Activated CD8-positive, alpha-beta T cell treated with anti-CD3 and anti-CD28 coated beads, Interleukin-2, amount 10 ng/mL, durations not matched to agents 7 days and 5 days (primary cell): ENCODE measurements at regions not wholly inside any gene's neighbourhood (a gene's known extent, or its start where the extent isn't known, plus 50 kb on each side); places are given as distances from the start of the nearest gene placed in this dataset.

Experiments
- ATAC-seq: fragments of 150-1000 bp; cut with Tn5 transposase; one replicate; pipeline ENCODE4 v1.10.0; 2021; ENCODE audit warnings: moderate library complexity
- CTCF ChIA-PET: fragments of 350-600 bp; sonication (Branson Sonifier 250); formaldehyde crosslinking; loops from one replicate; lab custom pipeline; 2021; ENCODE audit warnings: antibody characterized with exemption; lab: Charles Lee
- POLR2A ChIA-PET: fragments of 350-600 bp; sonication (Branson Sonifier 250); formaldehyde crosslinking; loops from one replicate; lab custom pipeline; 2021; ENCODE audit warnings: antibody characterized with exemption; lab: Charles Lee
- DNase-seq: peaks from one replicate; pipeline ENCODE4 v3.0.0-alpha.2; 2020
- H3K27ac Mint-ChIP-seq: one replicate; pipeline ENCODE4 v1.8.0; 2021; ENCODE audit warnings: mild to moderate bottlenecking, mixed read lengths
- H3K27me3 Mint-ChIP-seq: one replicate; pipeline ENCODE4 v1.8.0; 2021; ENCODE audit warnings: low read depth, mixed read lengths
- H3K36me3 Mint-ChIP-seq: one replicate; pipeline ENCODE4 v1.8.0; 2021; ENCODE audit warnings: low read depth, mixed read lengths
- H3K4me1 Mint-ChIP-seq: one replicate; pipeline ENCODE4 v1.8.0; 2021; ENCODE audit warnings: low read depth, mixed read lengths
- H3K4me3 Mint-ChIP-seq: one replicate; pipeline ENCODE4 v1.8.0; 2021; ENCODE audit warnings: mild to moderate bottlenecking, mixed read lengths
- H3K9me3 Mint-ChIP-seq: one replicate; pipeline ENCODE4 v1.8.0; 2022; ENCODE audit warnings: mixed read lengths; ENCODE audit not compliant: insufficient read depth

GRCh38 chr14:49492151-49492550 lies 94.0 kb downstream of the RPS29 start:
- Mint-ChIP-seq H3K27me3 (peaks cover 6% of the 10 kb centered on the region), H3K27ac (no peak overlapping the region), H3K4me3 (no peak overlapping the region), H3K36me3 (no peaks in the 10 kb centered on the region), H3K4me1 (no peaks in the 10 kb centered on the region), H3K9me3 (no peaks in the 10 kb centered on the region)
- ATAC-seq = no peak
- POLR2A ChIA-PET = no interaction called here
- CTCF ChIA-PET = no interaction called here
- no peak for DNase-seq

- H3K27me3 Mint-ChIP-seq = peaks cover 9% of the 10 kb centered on the region
- H3K27ac Mint-ChIP-seq = no peak overlapping the region
- H3K36me3 Mint-ChIP-seq = no peaks in the 10 kb centered on the region
- no peak overlapping the region for H3K4me3 Mint-ChIP-seq
- ChIA-PET CTCF (interaction anchor here (1.1 kb wide), 1 partner anchor 10 kb away, joined by 3 read pairs; no protein-coding TSS in a partner anchor), POLR2A (no interaction called here)
- H3K9me3 Mint-ChIP-seq = no peaks in the 10 kb centered on the region
- no peak for DNase-seq
- no peaks in the 10 kb centered on the region for H3K4me1 Mint-ChIP-seq
- ATAC-seq = no peak
Measured at GRCh38 chr14:49489341-49489740, 96.8 kb downstream of the RPS29 start.

- H3K9me3 Mint-ChIP-seq = no peaks in the 10 kb centered on the region
- CTCF ChIA-PET = no interaction called here
Measured at GRCh38 chr14:49487238-49487637, 98.9 kb downstream of the RPS29 start.

GRCh38 chr14:49485290-49485689 lies 100.9 kb downstream of the RPS29 start:
- DNase-seq (no peak), ATAC-seq (no peak)
- ChIA-PET CTCF (interaction anchor here (1.0 to 2.3 kb wide), 4 partner anchors 8 to 24 kb away, joined by 3 to 15 read pairs (median 4); no protein-coding TSS in a partner anchor), POLR2A (no interaction called here)
- H3K4me1 Mint-ChIP-seq = peaks cover 8% of the 10 kb centered on the region
- no peak overlapping the region for H3K4me3 Mint-ChIP-seq
- H3K27ac Mint-ChIP-seq = no peak overlapping the region
- peaks cover 10% of the 10 kb centered on the region for H3K27me3 Mint-ChIP-seq
- H3K36me3 Mint-ChIP-seq = no peaks in the 10 kb centered on the region
- H3K9me3 Mint-ChIP-seq = no peaks in the 10 kb centered on the region

More at GRCh38 chr14:49487238-49487637, 98.9 kb downstream of the RPS29 start:
- no peak overlapping the region for H3K27ac Mint-ChIP-seq
- no peak overlapping the region for H3K4me3 Mint-ChIP-seq
- DNase-seq (no peak), ATAC-seq (no peak)
- H3K36me3 Mint-ChIP-seq = no peaks in the 10 kb centered on the region
- peaks cover 10% of the 10 kb centered on the region for H3K27me3 Mint-ChIP-seq
- H3K4me1 Mint-ChIP-seq = peaks cover 8% of the 10 kb centered on the region
- POLR2A ChIA-PET = no interaction called here

- ATAC-seq (no peak), DNase-seq (no peak)
- ChIA-PET CTCF (interaction anchor here (1.0 to 2.3 kb wide), 3 partner anchors 14 to 22 kb away, joined by 4 to 15 read pairs (median 5); no protein-coding TSS in a partner anchor), POLR2A (no interaction called here)
- Mint-ChIP-seq H3K9me3 (no peaks in the 10 kb centered on the region), H3K4me3 (no peak overlapping the region), H3K27ac (no peak overlapping the region), H3K4me1 (peaks cover 8% of the 10 kb centered on the region), H3K36me3 (no peaks in the 10 kb centered on the region), H3K27me3 (peaks cover 10% of the 10 kb centered on the region)
Measured at GRCh38 chr14:49484180-49484579, 102.0 kb downstream of the RPS29 start.

- CTCF ChIA-PET = interaction anchor here (1.0 kb wide), 1 partner anchor 21 kb away, joined by 4 read pairs; no protein-coding TSS in a partner anchor
- Mint-ChIP-seq H3K27me3 (peaks cover 10% of the 10 kb centered on the region), H3K27ac (no peak overlapping the region), H3K36me3 (no peaks in the 10 kb centered on the region), H3K4me3 (no peak overlapping the region), H3K4me1 (peaks cover 8% of the 10 kb centered on the region), H3K9me3 (no peaks in the 10 kb centered on the region)
- DNase-seq (no peak), ATAC-seq (no peak)
- POLR2A ChIA-PET = no interaction called here
Measured at GRCh38 chr14:49483268-49483667, 102.9 kb downstream of the RPS29 start.

GRCh38 chr14:49480979-49481498 lies 105.1 kb downstream of the RPS29 start:
- H3K9me3 Mint-ChIP-seq = no peaks in the 10 kb centered on the region
- ChIA-PET CTCF (interaction anchor here (1.0 kb wide), 1 partner anchor 20 kb away, joined by 5 read pairs; no protein-coding TSS in a partner anchor), POLR2A (no interaction called here)
- peaks cover 10% of the 10 kb centered on the region for H3K27me3 Mint-ChIP-seq
- no peaks in the 10 kb centered on the region for H3K36me3 Mint-ChIP-seq
- ATAC-seq = no peak
- peaks cover 8% of the 10 kb centered on the region for H3K4me1 Mint-ChIP-seq
- no peak overlapping the region for H3K27ac Mint-ChIP-seq
- DNase-seq = no peak
- no peak overlapping the region for H3K4me3 Mint-ChIP-seq

- Mint-ChIP-seq H3K9me3 (no peaks in the 10 kb centered on the region), H3K36me3 (no peaks in the 10 kb centered on the region), H3K27me3 (peaks cover 7% of the 10 kb centered on the region), H3K4me1 (peaks cover 8% of the 10 kb centered on the region), H3K27ac (no peak overlapping the region), H3K4me3 (no peak overlapping the region)
- ChIA-PET POLR2A (no interaction called here), CTCF (interaction anchor here (1.0 kb wide), 1 partner anchor 19 kb away, joined by 5 read pairs; no protein-coding TSS in a partner anchor)
- ATAC-seq = no peak
- no peak for DNase-seq
Measured at GRCh38 chr14:49480053-49480760, 106.0 kb downstream of the RPS29 start.

- CTCF ChIA-PET = interaction anchor here (1.0 kb wide), 1 partner anchor 18 kb away, joined by 3 read pairs; no protein-coding TSS in a partner anchor
- H3K27me3 Mint-ChIP-seq = peaks cover 5% of the 10 kb centered on the region
- no peak for ATAC-seq
- no peak overlapping the region for H3K27ac Mint-ChIP-seq
- POLR2A ChIA-PET = no interaction called here
- H3K36me3 Mint-ChIP-seq = no peaks in the 10 kb centered on the region
- no peak for DNase-seq
- H3K9me3 Mint-ChIP-seq = no peaks in the 10 kb centered on the region
- no peak overlapping the region for H3K4me3 Mint-ChIP-seq
- H3K4me1 Mint-ChIP-seq = peaks cover 8% of the 10 kb centered on the region
Measured at GRCh38 chr14:49479432-49479831, 106.7 kb downstream of the RPS29 start.

GRCh38 chr14:49478784-49479183 lies 107.4 kb downstream of the RPS29 start:
- H3K27ac Mint-ChIP-seq = no peak overlapping the region
- H3K9me3 Mint-ChIP-seq = no peaks in the 10 kb centered on the region
- H3K36me3 Mint-ChIP-seq = no peaks in the 10 kb centered on the region
- peaks cover 8% of the 10 kb centered on the region for H3K4me1 Mint-ChIP-seq
- ATAC-seq (no peak), DNase-seq (no peak)
- no peaks in the 10 kb centered on the region for H3K27me3 Mint-ChIP-seq
- POLR2A ChIA-PET = no interaction called here
- no peak overlapping the region for H3K4me3 Mint-ChIP-seq
- CTCF ChIA-PET = interaction anchor here (1.0 kb wide), 1 partner anchor 19 kb away, joined by 3 read pairs; no protein-coding TSS in a partner anchor

- ATAC-seq (no peak), DNase-seq (no peak)
- Mint-ChIP-seq H3K4me3 (no peak overlapping the region), H3K4me1 (no peaks in the 10 kb centered on the region), H3K27me3 (peaks cover 11% of the 10 kb centered on the region), H3K36me3 (no peaks in the 10 kb centered on the region), H3K27ac (no peak overlapping the region), H3K9me3 (no peaks in the 10 kb centered on the region)
- ChIA-PET POLR2A (no interaction called here), CTCF (no interaction called here)
Measured at GRCh38 chr14:49467091-49467490, 119.1 kb downstream of the RPS29 start.

- H3K4me3 Mint-ChIP-seq = no peak overlapping the region
- H3K9me3 Mint-ChIP-seq = no peaks in the 10 kb centered on the region
- no peak for ATAC-seq
- H3K4me1 Mint-ChIP-seq = no peaks in the 10 kb centered on the region
- no peak for DNase-seq
- CTCF ChIA-PET = interaction anchor here (1.3 kb wide), 1 partner anchor 33 kb away, joined by 3 read pairs; no protein-coding TSS in a partner anchor
- peaks cover 5% of the 10 kb centered on the region for H3K27me3 Mint-ChIP-seq
- no peaks in the 10 kb centered on the region for H3K36me3 Mint-ChIP-seq
- H3K27ac Mint-ChIP-seq = no peak overlapping the region
- POLR2A ChIA-PET = no interaction called here
Measured at GRCh38 chr14:49464885-49465284, 121.3 kb downstream of the RPS29 start.
